SK-N-SH (cell line): ENCODE measurements at regions not wholly inside any gene's neighbourhood (a gene's known extent, or its start where the extent isn't known, plus 50 kb on each side); places are given as distances from the start of the nearest gene placed in this dataset.

Experiments used
- CTCF ChIA-PET: fragments of 300-600, 350-600 bp; formaldehyde crosslinking; extraction: SDS; loops from one replicate; lab custom pipeline; 2021; lab: Yijun Ruan, JAX
- POLR2A ChIA-PET: fragments of 350-600 bp; sonication (Branson Sonifier 250); formaldehyde crosslinking; extraction: SDS; loops from one replicate; lab custom pipeline; 2020; ENCODE audit warnings: antibody characterized with exemption, inconsistent platforms; lab: Yijun Ruan, JAX
- DNase-seq: peaks from one replicate; pipeline ENCODE4 v3.0.0; 2012
- H2AFZ ChIP-seq: fragments of 200-600 bp; sonication (generic); 2 replicates; pipeline ENCODE4 v1.8.1; 2016; ENCODE audit warnings: antibody characterized with exemption, mild to moderate bottlenecking, low read depth
- H3F3A ChIP-seq: fragments of 200-600 bp; sonication (generic); replicated peaks from 2 replicates; pipeline ENCODE3; 2016; ENCODE audit warnings: antibody characterized with exemption, mild to moderate bottlenecking; ENCODE audit not compliant: insufficient read depth
- H3K27ac ChIP-seq, 2 experiments: fragments of 200-500 bp in 1 of 2; fragments of 200-600 bp in 1 of 2; sonication (Bioruptor generic) in 1 of 2; sonication (generic), shearing (Covaris generic) in 1 of 2; 2 replicates each; pipeline versions ENCODE4 v1.5.1 to v1.6.1; 2014 to 2016; ENCODE audit warnings: low read depth in 2 of 2, inconsistent platforms in 1 of 2, low read length in 1 of 2, mild to moderate bottlenecking in 1 of 2, mixed read lengths in 1 of 2
- H3K27me3 ChIP-seq: fragments of 200-600 bp; sonication (generic), shearing (Covaris generic); 2 replicates; pipeline ENCODE4 v1.6.1; 2016; ENCODE audit warnings: mixed run types; ENCODE audit not compliant: insufficient read depth
- H3K36me3 ChIP-seq, 2 experiments: fragments of 200-500 bp in 1 of 2; fragments of 200-600 bp in 1 of 2; sonication (Bioruptor generic) in 1 of 2; sonication (generic) in 1 of 2; replicated peaks in 1 of 2; 2 replicates each; pipeline versions ENCODE3 to v1.5.1; 2014 to 2016; ENCODE audit warnings: low read length in 1 of 2, mild to moderate bottlenecking in 1 of 2; ENCODE audit not compliant: insufficient read depth in 2 of 2, control insufficient read depth in 1 of 2
- H3K4me1 ChIP-seq, 2 experiments: fragments of 200-500 bp in 1 of 2; fragments of 200-600 bp in 1 of 2; sonication (Bioruptor generic) in 1 of 2; sonication (generic), shearing (Covaris generic) in 1 of 2; 2 replicates each; pipeline versions ENCODE4 v1.5.1 to v1.6.1; 2014 to 2016; ENCODE audit warnings: low read depth in 1 of 2, low read length in 1 of 2, mixed run types in 1 of 2; ENCODE audit not compliant: insufficient read depth in 2 of 2, control insufficient read depth in 1 of 2
- H3K4me2 ChIP-seq: fragments of 200-600 bp; sonication (generic), shearing (Covaris generic); 2 replicates; pipeline ENCODE4 v1.6.1; 2017; ENCODE audit warnings: mixed run types
- H3K4me3 ChIP-seq, 2 experiments: fragments of 200-500 bp in 1 of 2; fragments of 200-600 bp in 1 of 2; sonication (Bioruptor generic) in 1 of 2; sonication (generic), shearing (Covaris generic) in 1 of 2; 2 replicates each; pipeline versions ENCODE4 v1.5.1 to v1.8.1; 2014 to 2016; ENCODE audit warnings: low read depth in 2 of 2, inconsistent platforms in 1 of 2, low read length in 1 of 2, mild to moderate bottlenecking in 1 of 2, mixed read lengths in 1 of 2, moderate library complexity in 1 of 2
- H3K79me2 ChIP-seq: fragments of 200-600 bp; sonication (generic); 2 replicates; pipeline ENCODE4 v1.8.1; 2017; ENCODE audit warnings: mild to moderate bottlenecking; ENCODE audit not compliant: insufficient read depth
- H3K9ac ChIP-seq: fragments of 200-600 bp; sonication (generic); 2 replicates; pipeline ENCODE4 v1.6.1; 2017; ENCODE audit warnings: mixed run types
- H3K9me2 ChIP-seq: fragments of 200-600 bp; sonication (generic); 2 replicates; pipeline ENCODE4 v1.6.1; 2017; ENCODE audit warnings: mixed run types
- H3K9me3 ChIP-seq: fragments of 200-600 bp; sonication (generic); 2 replicates; pipeline ENCODE4 v1.6.1; 2017; ENCODE audit warnings: mixed run types, mild to moderate bottlenecking, moderate library complexity
- H4K20me1 ChIP-seq: fragments of 200-600 bp; sonication (generic); 2 replicates; pipeline ENCODE4 v1.6.1; 2017; ENCODE audit warnings: mild to moderate bottlenecking, mixed run types; ENCODE audit not compliant: insufficient read depth
- CHD2 ChIP-seq: fragments of 150-350 bp; IDR thresholded peaks from 2 replicates; pipeline ENCODE4 v1.6.1; 2018; ENCODE audit warnings: low read length; ENCODE audit not compliant: partially characterized antibody
- ELF1 ChIP-seq: IDR thresholded peaks from 2 replicates; pipeline ENCODE4 v1.4.0; 2012
- EP300 ChIP-seq, 2 experiments: IDR thresholded peaks; 2 replicates each; pipeline versions ENCODE4 v1.4.0 to v1.6.1; 2012; ENCODE audit warnings: borderline replicate concordance in 1 of 2, low read depth in 1 of 2, low read length in 1 of 2
- GATA2 ChIP-seq: sonication (generic); formaldehyde crosslinking; IDR thresholded peaks from 2 replicates; pipeline ENCODE4 v1.5.0; 2020; ENCODE audit warnings: mild to moderate bottlenecking, missing genetic modification reagents
- NRF1 ChIP-seq: IDR thresholded peaks from 2 replicates; pipeline ENCODE4 v1.6.1; 2012; ENCODE audit warnings: low read depth, mild to moderate bottlenecking, low read length
- RXRA ChIP-seq: IDR thresholded peaks from 2 replicates; pipeline ENCODE4 v1.4.0; 2012; ENCODE audit warnings: low read depth, mild to moderate bottlenecking, borderline replicate concordance
- SMC3 ChIP-seq: IDR thresholded peaks from 2 replicates; pipeline ENCODE4 v1.6.1; 2012; ENCODE audit warnings: low read depth, low read length, improper control_type of control experiment
- WGBS: methylation state at CpG from one replicate; pipeline ENCODE4 v1.1.6; 2017; ENCODE audit warnings: low lambda C conversion rate; 5-methylcytosine and 5-hydroxymethylcytosine counted together
- TF ChIP-seq, protein P1 (sequence below): fragments of 200-600 bp; sonication (generic); IDR thresholded peaks from 2 replicates; pipeline ENCODE4 v1.6.1; 2017; ENCODE audit warnings: antibody characterized with exemption, mild to moderate bottlenecking, moderate library complexity
- TF ChIP-seq, protein P2 (sequence below): IDR thresholded peaks from 2 replicates; pipeline ENCODE4 v1.6.1; 2012; ENCODE audit warnings: mild to moderate bottlenecking, low read depth, low read length, moderate library complexity
- TF ChIP-seq, protein P3 (sequence below): fragments of 150-350 bp; IDR thresholded peaks from 2 replicates; pipeline ENCODE4 v1.6.1; 2017; ENCODE audit warnings: antibody characterized with exemption, low read length, low read depth, borderline replicate concordance

DNA sequence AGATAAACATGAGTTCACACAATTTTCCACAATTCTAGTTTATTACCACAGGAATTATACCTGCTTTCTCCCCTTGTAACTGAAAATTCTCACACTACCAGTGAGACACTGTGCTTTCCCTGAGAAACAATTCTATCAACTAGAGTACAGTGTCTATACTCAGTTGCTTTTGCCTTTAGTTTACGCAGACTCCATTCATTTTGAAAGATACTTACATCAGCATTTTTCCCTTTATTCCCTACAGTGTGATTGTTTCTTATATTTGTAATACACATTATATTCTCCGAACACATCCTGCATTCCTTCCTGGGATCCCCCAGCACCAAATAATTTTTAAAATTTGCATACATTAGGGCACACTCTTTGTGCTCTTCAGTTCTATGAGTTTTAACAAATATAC, 1455.5 kb downstream of the SUCLG1 start:
- ChIA-PET POLR2A (no interaction called here), CTCF (no interaction called here)
- no peak for DNase-seq
- no peaks in the 10 kb centered on the region for H4K20me1 ChIP-seq
- no peak overlapping the region for H3K27ac ChIP-seq
- no peak for TF ChIP-seq CHD2
- TF ChIP-seq ELF1, result no peak
- TF ChIP-seq, protein P1, sequence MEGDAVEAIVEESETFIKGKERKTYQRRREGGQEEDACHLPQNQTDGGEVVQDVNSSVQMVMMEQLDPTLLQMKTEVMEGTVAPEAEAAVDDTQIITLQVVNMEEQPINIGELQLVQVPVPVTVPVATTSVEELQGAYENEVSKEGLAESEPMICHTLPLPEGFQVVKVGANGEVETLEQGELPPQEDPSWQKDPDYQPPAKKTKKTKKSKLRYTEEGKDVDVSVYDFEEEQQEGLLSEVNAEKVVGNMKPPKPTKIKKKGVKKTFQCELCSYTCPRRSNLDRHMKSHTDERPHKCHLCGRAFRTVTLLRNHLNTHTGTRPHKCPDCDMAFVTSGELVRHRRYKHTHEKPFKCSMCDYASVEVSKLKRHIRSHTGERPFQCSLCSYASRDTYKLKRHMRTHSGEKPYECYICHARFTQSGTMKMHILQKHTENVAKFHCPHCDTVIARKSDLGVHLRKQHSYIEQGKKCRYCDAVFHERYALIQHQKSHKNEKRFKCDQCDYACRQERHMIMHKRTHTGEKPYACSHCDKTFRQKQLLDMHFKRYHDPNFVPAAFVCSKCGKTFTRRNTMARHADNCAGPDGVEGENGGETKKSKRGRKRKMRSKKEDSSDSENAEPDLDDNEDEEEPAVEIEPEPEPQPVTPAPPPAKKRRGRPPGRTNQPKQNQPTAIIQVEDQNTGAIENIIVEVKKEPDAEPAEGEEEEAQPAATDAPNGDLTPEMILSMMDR, result no peak
- TF ChIP-seq, protein P2, sequence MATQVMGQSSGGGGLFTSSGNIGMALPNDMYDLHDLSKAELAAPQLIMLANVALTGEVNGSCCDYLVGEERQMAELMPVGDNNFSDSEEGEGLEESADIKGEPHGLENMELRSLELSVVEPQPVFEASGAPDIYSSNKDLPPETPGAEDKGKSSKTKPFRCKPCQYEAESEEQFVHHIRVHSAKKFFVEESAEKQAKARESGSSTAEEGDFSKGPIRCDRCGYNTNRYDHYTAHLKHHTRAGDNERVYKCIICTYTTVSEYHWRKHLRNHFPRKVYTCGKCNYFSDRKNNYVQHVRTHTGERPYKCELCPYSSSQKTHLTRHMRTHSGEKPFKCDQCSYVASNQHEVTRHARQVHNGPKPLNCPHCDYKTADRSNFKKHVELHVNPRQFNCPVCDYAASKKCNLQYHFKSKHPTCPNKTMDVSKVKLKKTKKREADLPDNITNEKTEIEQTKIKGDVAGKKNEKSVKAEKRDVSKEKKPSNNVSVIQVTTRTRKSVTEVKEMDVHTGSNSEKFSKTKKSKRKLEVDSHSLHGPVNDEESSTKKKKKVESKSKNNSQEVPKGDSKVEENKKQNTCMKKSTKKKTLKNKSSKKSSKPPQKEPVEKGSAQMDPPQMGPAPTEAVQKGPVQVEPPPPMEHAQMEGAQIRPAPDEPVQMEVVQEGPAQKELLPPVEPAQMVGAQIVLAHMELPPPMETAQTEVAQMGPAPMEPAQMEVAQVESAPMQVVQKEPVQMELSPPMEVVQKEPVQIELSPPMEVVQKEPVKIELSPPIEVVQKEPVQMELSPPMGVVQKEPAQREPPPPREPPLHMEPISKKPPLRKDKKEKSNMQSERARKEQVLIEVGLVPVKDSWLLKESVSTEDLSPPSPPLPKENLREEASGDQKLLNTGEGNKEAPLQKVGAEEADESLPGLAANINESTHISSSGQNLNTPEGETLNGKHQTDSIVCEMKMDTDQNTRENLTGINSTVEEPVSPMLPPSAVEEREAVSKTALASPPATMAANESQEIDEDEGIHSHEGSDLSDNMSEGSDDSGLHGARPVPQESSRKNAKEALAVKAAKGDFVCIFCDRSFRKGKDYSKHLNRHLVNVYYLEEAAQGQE, result no peak
- TF ChIP-seq GATA2, result no peak
- TF ChIP-seq EP300 (IDR thresholded peaks at IDR 0.05; ENCODE audit: borderline replicate concordance in 1 of 2, low read depth in 1 of 2, low read length in 1 of 2), result no peak
- no peak for TF ChIP-seq RXRA
- TF ChIP-seq NRF1, result no peak
- TF ChIP-seq SMC3, result no peak
- H3K4me3 ChIP-seq, result no peak overlapping the region
- H3K27me3 ChIP-seq, result no peaks in the 10 kb centered on the region
- H3K79me2 ChIP-seq, result no peaks in the 10 kb centered on the region
- no peak overlapping the region for H3K9ac ChIP-seq
- H3F3A ChIP-seq, result no peaks in the 10 kb centered on the region
- no peaks in the 10 kb centered on the region for H3K9me3 ChIP-seq
- H3K36me3 ChIP-seq, result no peaks in the 10 kb centered on the region
- H3K9me2 ChIP-seq, result no peaks in the 10 kb centered on the region
- no peak overlapping the region for H3K4me2 ChIP-seq
- 28% methylated on average over 2 of the region's 2 CpGs for WGBS
- no peak overlapping the region for H2AFZ ChIP-seq
- H3K4me1 ChIP-seq, result no peaks in the 10 kb centered on the region

DNA sequence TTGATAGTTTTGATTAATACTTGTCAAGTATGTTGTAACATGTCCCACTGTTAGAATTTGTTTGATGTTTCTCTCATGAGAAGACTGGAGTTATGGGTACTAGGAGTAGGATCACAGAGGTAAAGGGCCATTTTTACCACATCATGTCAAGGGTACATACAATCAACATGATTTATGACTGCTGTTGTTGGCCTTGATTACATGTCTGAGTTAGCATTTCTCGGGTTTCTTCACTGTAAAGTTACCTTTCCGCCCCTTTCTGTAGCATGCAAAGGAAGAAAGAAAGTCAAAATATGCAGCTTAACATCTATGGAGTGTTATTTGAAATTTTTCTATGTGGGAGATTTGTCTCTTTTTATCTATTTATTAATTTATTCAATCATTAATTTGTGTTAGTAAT, 1456.4 kb downstream of the SUCLG1 start:
- TF ChIP-seq EP300 (IDR thresholded peaks at IDR 0.05; ENCODE audit: borderline replicate concordance in 1 of 2, low read depth in 1 of 2, low read length in 1 of 2), result no peak
- no peak for TF ChIP-seq ELF1
- no peak for TF ChIP-seq GATA2
- TF ChIP-seq, protein P3, sequence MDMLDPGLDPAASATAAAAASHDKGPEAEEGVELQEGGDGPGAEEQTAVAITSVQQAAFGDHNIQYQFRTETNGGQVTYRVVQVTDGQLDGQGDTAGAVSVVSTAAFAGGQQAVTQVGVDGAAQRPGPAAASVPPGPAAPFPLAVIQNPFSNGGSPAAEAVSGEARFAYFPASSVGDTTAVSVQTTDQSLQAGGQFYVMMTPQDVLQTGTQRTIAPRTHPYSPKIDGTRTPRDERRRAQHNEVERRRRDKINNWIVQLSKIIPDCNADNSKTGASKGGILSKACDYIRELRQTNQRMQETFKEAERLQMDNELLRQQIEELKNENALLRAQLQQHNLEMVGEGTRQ, result no peak
- TF ChIP-seq, all 33 proteins: peak for 0
- Histone ChIP-seq H3K36me3 (no peaks in the 10 kb centered on the region), H3K9ac (no peak overlapping the region), H3K4me3 (no peak overlapping the region), H3F3A (no peaks in the 10 kb centered on the region), H3K27me3 (no peaks in the 10 kb centered on the region), H4K20me1 (no peaks in the 10 kb centered on the region), H3K4me1 (no peaks in the 10 kb centered on the region), H3K9me3 (no peaks in the 10 kb centered on the region), H2AFZ (no peak overlapping the region), H3K4me2 (no peak overlapping the region), H3K27ac (no peak overlapping the region), H3K79me2 (no peaks in the 10 kb centered on the region), H3K9me2 (no peaks in the 10 kb centered on the region)
- WGBS, result 8% methylated on average over 2 of the region's 2 CpGs
- POLR2A ChIA-PET, result no interaction called here
- CTCF ChIA-PET, result no interaction called here
- DNase-seq, result no peak
